ENCODE measurements at regions not wholly inside any gene's neighbourhood (a gene's known extent, or its start where the extent isn't known, plus 50 kb on each side); places are given as distances from the start of the nearest gene placed in this dataset.

GRCh38 chr2:181290182-181290581, 167.0 kb upstream of the ITGA4 start:
- TF ChIP-seq, protein P1, sequence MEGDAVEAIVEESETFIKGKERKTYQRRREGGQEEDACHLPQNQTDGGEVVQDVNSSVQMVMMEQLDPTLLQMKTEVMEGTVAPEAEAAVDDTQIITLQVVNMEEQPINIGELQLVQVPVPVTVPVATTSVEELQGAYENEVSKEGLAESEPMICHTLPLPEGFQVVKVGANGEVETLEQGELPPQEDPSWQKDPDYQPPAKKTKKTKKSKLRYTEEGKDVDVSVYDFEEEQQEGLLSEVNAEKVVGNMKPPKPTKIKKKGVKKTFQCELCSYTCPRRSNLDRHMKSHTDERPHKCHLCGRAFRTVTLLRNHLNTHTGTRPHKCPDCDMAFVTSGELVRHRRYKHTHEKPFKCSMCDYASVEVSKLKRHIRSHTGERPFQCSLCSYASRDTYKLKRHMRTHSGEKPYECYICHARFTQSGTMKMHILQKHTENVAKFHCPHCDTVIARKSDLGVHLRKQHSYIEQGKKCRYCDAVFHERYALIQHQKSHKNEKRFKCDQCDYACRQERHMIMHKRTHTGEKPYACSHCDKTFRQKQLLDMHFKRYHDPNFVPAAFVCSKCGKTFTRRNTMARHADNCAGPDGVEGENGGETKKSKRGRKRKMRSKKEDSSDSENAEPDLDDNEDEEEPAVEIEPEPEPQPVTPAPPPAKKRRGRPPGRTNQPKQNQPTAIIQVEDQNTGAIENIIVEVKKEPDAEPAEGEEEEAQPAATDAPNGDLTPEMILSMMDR (IDR thresholded peaks at IDR 0.05), result no peak
- Histone ChIP-seq H3K4me3 (ENCODE audit: low read length) (no peak overlapping the region), H3K4me1 (ENCODE audit: control insufficient read depth, insufficient read depth, low read length) (no peaks in the 10 kb centered on the region), H3K27me3 (ENCODE audit: control insufficient read depth, insufficient read depth, low read length) (no peaks in the 10 kb centered on the region), H3K27ac (ENCODE audit: low read length) (no peak overlapping the region), H3K36me3 (ENCODE audit: control insufficient read depth, insufficient read depth, low read length) (no peaks in the 10 kb centered on the region), H3K9me3 (ENCODE audit: control insufficient read depth, insufficient read depth, low read length) (peaks cover 9% of the 10 kb centered on the region)
- ATAC-seq (no peak), DNase-seq (no peak)
- H3K9me3 Mint-ChIP-seq, result no peaks in the 10 kb centered on the region
- H3K27me3 Mint-ChIP-seq (ENCODE audit: low read depth in 2 of 2), result no peaks in the 10 kb centered on the region
- H3K27ac Mint-ChIP-seq, result no peak overlapping the region
- peaks cover 1% of the 10 kb centered on the region for H3K36me3 Mint-ChIP-seq
- no peaks in the 10 kb centered on the region for H3K4me1 Mint-ChIP-seq
- WGBS (ENCODE audit: insufficient coverage), result 100% methylated on average over 1 of the region's 1 CpG
- intact Hi-C loops (cut with micrococcal nuclease), result no loop called here
- H3K4me3 Mint-ChIP-seq, result no peak overlapping the region

DNA sequence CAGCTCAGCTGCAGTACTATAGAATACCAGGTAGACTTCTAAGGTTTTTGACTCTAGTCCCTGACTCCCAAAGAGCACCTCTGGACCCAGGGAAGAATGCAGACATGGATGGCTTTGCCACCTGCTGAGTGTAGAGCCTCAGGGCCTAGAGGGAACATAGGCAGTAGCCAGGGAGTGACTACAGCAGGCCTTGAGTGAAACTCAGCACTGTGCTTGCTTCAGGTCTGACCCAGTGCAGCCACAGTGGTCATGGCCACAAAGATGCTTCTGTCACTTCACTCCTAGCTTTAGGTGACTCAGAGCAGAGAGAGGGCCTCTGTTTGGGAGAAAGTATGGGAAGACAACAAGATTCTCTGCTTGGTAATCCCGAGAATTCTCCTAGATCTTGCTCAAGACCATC, 162.2 kb upstream of the ITGA4 start:
- Mint-ChIP-seq H3K4me1 (peaks cover 5 to 6% of the 10 kb centered on the region in 2 donors), H3K27me3 (ENCODE audit: low read depth in 2 of 2) (no peaks in the 10 kb centered on the region), H3K9me3 (peaks cover 12% of the 10 kb centered on the region in 2 donors), H3K36me3 (peaks cover 20% of the 10 kb centered on the region), H3K27ac (no peak overlapping the region), H3K4me3 (no peak overlapping the region)
- no peaks in the 10 kb centered on the region for H3K27me3 ChIP-seq (ENCODE audit: control insufficient read depth, insufficient read depth, low read length)
- intact Hi-C loops (cut with micrococcal nuclease), result no loop called here
- DNase-seq, result no peak
- H3K4me3 ChIP-seq (ENCODE audit: low read length), result no peak overlapping the region
- TF ChIP-seq, protein P1 (IDR thresholded peaks at IDR 0.05), result no peak
- H3K27ac ChIP-seq (ENCODE audit: low read length), result no peak overlapping the region
- peaks cover 10% of the 10 kb centered on the region for H3K9me3 ChIP-seq (ENCODE audit: control insufficient read depth, insufficient read depth, low read length)
- no peaks in the 10 kb centered on the region for H3K36me3 ChIP-seq (ENCODE audit: control insufficient read depth, insufficient read depth, low read length)
- no peak for ATAC-seq
- WGBS (ENCODE audit: insufficient coverage), result 94% methylated on average over 1 of the region's 1 CpG
- no peaks in the 10 kb centered on the region for H3K4me1 ChIP-seq (ENCODE audit: control insufficient read depth, insufficient read depth, low read length)

DNA sequence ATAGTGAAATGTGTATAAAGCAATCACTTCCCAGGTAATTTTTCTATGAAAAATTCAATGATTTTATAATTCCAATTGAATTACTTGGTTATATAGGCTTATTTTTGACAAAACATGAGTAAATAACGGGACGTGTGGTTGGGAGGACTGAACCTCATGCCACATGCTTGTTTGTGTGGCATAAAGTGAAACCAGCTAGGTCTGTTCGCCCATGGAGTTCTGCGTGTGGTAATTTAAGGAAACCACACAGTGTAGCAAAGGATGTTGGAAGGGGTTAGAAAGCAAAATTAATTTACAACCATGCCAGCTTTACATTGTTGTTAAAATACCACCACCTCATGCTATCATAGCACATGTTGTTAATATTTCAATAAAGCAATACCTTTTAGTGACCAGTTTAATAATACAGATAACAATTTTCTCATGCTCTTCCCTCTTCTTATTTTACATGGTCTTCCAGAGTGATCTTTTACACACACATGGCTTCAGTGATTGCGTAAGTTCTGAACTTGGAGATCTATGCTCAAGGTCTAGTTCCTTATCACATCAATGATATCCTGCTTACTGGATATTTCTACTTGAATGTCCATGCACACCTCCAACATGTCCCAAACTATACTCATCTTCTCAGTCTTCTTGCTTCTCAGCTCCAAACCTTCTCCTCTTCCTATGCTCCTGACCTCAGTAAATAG, 156.4 kb upstream of the ITGA4 start:
- Mint-ChIP-seq H3K4me1 (peaks cover 38 to 43% of the 10 kb centered on the region in 2 donors), H3K27ac (peak overlapping the region; percentile 40 to 83), H3K4me3 (peak overlapping the region; percentile 71), H3K36me3 (peaks cover 14% of the 10 kb centered on the region), H3K27me3 (ENCODE audit: low read depth in 2 of 2) (no peaks in the 10 kb centered on the region), H3K9me3 (peaks cover 10 to 12% of the 10 kb centered on the region in 2 donors)
- ATAC-seq (peak; percentile 56 to 93 (median 77)), DNase-seq (peak; percentile 40 to 81)
- H3K36me3 ChIP-seq (ENCODE audit: control insufficient read depth, insufficient read depth, low read length), result no peaks in the 10 kb centered on the region
- TF ChIP-seq, protein P1 (IDR thresholded peaks at IDR 0.05), result no peak
- H3K27me3 ChIP-seq (ENCODE audit: control insufficient read depth, insufficient read depth, low read length), result no peaks in the 10 kb centered on the region
- WGBS (ENCODE audit: insufficient coverage), result 15% methylated on average over 5 of the region's 5 CpGs
- no peaks in the 10 kb centered on the region for H3K9me3 ChIP-seq (ENCODE audit: control insufficient read depth, insufficient read depth, low read length)
- peaks cover 20% of the 10 kb centered on the region for H3K4me1 ChIP-seq (ENCODE audit: control insufficient read depth, insufficient read depth, low read length)
- intact Hi-C loops (cut with micrococcal nuclease), result no loop called here
- peak overlapping the region; percentile 53 for H3K27ac ChIP-seq (ENCODE audit: low read length)
- no peak overlapping the region for H3K4me3 ChIP-seq (ENCODE audit: low read length)

Measured in natural killer cell (primary cell).